ENCODE measurements at regions not wholly inside any gene's neighbourhood (a gene's known extent, or its start where the extent isn't known, plus 50 kb on each side); places are given as distances from the start of the nearest gene placed in this dataset.

DNA sequence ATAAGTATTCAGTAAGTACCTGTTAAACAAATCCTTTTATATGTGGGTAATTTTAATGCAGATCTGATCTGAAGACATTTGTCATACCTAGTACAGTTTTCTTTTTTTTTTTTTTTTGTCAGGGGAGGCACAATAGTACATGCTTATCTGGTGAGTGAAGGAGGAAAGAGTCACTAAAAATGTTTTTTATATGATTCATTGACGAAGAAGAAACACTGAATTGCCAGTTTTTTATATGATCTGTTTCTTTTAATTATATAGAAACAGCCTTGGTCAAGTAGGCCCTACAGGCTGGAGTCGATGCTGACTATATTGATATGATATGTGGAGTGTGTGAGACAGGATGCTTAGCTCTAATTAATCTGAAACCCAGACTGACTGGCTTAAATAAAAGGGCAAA, 315.2 kb downstream of the PSAT1 start:
- ChIA-PET POLR2A (no interaction called here), CTCF (interaction anchor here in 1 of 2 donors (0.6 kb wide), 1 partner anchor 781 kb away, joined by 3 read pairs; no protein-coding TSS in a partner anchor)
- Mint-ChIP-seq H3K36me3 (no peaks in the 10 kb centered on the region), H3K4me1 (no peaks in the 10 kb centered on the region), H3K4me3 (no peak overlapping the region), H3K27me3 (no peaks in the 10 kb centered on the region), H3K9me3 (no peaks in the 10 kb centered on the region), H3K27ac (no peak overlapping the region)
- H3K27me3 ChIP-seq (replicated peaks in 1 of 2; ENCODE audit: control insufficient read depth in 2 of 2, extremely low read depth in 1 of 2, insufficient read depth in 2 of 2, low read length in 1 of 2): no peaks in the 10 kb centered on the region
- no peak overlapping the region for H3K4me3 ChIP-seq (ENCODE audit: control insufficient read depth in 1 of 2, extremely low read depth in 1 of 2, low read length in 1 of 2)
- no peaks in the 10 kb centered on the region for H3K4me1 ChIP-seq (ENCODE audit: control insufficient read depth in 1 of 2, extremely low read depth in 1 of 2, insufficient read depth in 2 of 2, low read length in 2 of 2)
- no peaks in the 10 kb centered on the region for H3K9me3 ChIP-seq
- DNase-seq: no peak
- no peak for ATAC-seq (replicated peaks in 1 of 4)
- WGBS (ENCODE audit: insufficient coverage): no CpG with 5 or more reads among the region's 2 CpGs
- H3K27ac ChIP-seq (ENCODE audit: low read length): no peak overlapping the region
- no peaks in the 10 kb centered on the region for H3K36me3 ChIP-seq (ENCODE audit: control insufficient read depth in 2 of 2, extremely low read depth in 1 of 2, insufficient read depth in 1 of 2, low read length in 1 of 2)

DNA sequence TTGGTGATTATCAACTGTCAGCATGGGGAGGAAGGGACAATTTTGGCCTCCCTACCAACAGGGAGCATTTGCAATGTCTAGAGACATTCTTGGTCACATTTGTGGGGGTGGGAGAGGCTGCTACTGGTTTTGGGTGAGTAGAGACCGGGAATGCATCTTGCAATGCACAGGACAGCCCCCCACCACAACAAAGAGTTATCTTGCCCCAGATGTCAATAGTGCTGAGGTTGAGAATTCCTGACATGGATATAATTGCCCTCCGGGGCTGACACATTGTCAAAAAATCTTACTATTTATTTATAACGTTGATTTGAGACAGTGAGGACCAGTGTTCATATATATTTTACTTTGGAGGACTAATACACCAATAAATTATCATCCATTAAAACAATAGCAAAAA, 316.1 kb downstream of the PSAT1 start:
- no peak overlapping the region for H3K27ac ChIP-seq (ENCODE audit: low read length)
- no peaks in the 10 kb centered on the region for H3K27me3 ChIP-seq (replicated peaks in 1 of 2; ENCODE audit: control insufficient read depth in 2 of 2, extremely low read depth in 1 of 2, insufficient read depth in 2 of 2, low read length in 1 of 2)
- H3K27ac Mint-ChIP-seq: no peak overlapping the region
- no peak overlapping the region for H3K4me3 Mint-ChIP-seq
- no peaks in the 10 kb centered on the region for H3K9me3 Mint-ChIP-seq
- no peaks in the 10 kb centered on the region for H3K36me3 ChIP-seq (ENCODE audit: control insufficient read depth in 2 of 2, extremely low read depth in 1 of 2, insufficient read depth in 1 of 2, low read length in 1 of 2)
- ChIA-PET CTCF (no interaction called here), POLR2A (no interaction called here)
- no peak for DNase-seq
- no peaks in the 10 kb centered on the region for H3K4me1 Mint-ChIP-seq
- WGBS (ENCODE audit: insufficient coverage): no CpG with 5 or more reads among the region's 3 CpGs
- no peaks in the 10 kb centered on the region for H3K36me3 Mint-ChIP-seq
- no peak overlapping the region for H3K4me3 ChIP-seq (ENCODE audit: control insufficient read depth in 1 of 2, extremely low read depth in 1 of 2, low read length in 1 of 2)
- H3K4me1 ChIP-seq (ENCODE audit: control insufficient read depth in 1 of 2, extremely low read depth in 1 of 2, insufficient read depth in 2 of 2, low read length in 2 of 2): no peaks in the 10 kb centered on the region
- no peak for ATAC-seq (replicated peaks in 1 of 4)
- no peaks in the 10 kb centered on the region for H3K9me3 ChIP-seq
- H3K27me3 Mint-ChIP-seq: no peaks in the 10 kb centered on the region

DNA sequence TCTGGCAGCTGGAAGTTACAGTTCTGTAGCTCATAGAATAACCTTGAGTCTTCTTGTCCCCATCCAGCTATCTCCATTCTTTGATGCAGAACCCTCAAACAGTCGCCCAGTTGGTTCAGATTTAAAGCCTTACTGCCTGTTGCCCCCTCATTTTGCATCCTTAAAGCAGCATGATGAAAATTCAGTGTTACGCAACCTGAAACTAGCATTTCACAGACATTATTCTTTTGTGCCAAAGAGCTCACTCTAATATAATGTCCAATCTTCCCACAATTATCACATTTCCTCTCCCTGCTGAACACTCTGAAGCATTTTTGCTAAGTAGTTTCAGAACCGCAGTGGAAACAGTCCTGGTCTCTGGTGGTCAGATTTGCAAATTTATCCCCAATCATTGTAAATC, 318.0 kb downstream of the PSAT1 start:
- DNase-seq (no peak), ATAC-seq (replicated peaks in 1 of 4) (no peak)
- Histone ChIP-seq H3K9me3 (no peaks in the 10 kb centered on the region), H3K27ac (ENCODE audit: low read length) (no peak overlapping the region), H3K27me3 (replicated peaks in 1 of 2; ENCODE audit: control insufficient read depth in 2 of 2, extremely low read depth in 1 of 2, insufficient read depth in 2 of 2, low read length in 1 of 2) (no peaks in the 10 kb centered on the region), H3K4me3 (ENCODE audit: control insufficient read depth in 1 of 2, extremely low read depth in 1 of 2, low read length in 1 of 2) (no peak overlapping the region), H3K4me1 (ENCODE audit: control insufficient read depth in 1 of 2, extremely low read depth in 1 of 2, insufficient read depth in 2 of 2, low read length in 2 of 2) (no peaks in the 10 kb centered on the region), H3K36me3 (ENCODE audit: control insufficient read depth in 2 of 2, extremely low read depth in 1 of 2, insufficient read depth in 1 of 2, low read length in 1 of 2) (no peaks in the 10 kb centered on the region)
- H3K36me3 Mint-ChIP-seq: no peaks in the 10 kb centered on the region
- H3K9me3 Mint-ChIP-seq: no peaks in the 10 kb centered on the region
- POLR2A ChIA-PET: no interaction called here
- no peak overlapping the region for H3K27ac Mint-ChIP-seq
- no peak overlapping the region for H3K4me3 Mint-ChIP-seq
- WGBS (ENCODE audit: insufficient coverage): 50% methylated on average over 2 of the region's 3 CpGs
- no peaks in the 10 kb centered on the region for H3K27me3 Mint-ChIP-seq
- no peaks in the 10 kb centered on the region for H3K4me1 Mint-ChIP-seq
- CTCF ChIA-PET: no interaction called here

DNA sequence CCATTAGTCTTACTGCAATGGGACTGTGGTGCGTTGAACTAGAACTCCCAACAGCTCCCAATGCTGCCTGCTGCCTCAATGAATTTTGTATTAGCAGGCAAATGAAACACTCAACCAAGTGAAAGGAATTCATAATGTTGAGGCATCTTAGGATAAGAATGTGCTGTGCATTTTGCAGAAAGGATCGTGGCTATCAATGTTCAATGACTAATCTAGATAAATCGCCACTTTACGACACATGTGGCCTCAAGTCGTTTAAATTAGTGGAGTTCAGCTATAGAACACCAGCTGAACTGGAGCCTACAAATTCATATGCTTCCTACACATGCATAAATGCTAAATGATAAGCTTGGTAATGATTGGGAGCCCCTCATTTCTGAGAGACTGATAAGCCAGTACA, 318.4 kb downstream of the PSAT1 start:
- Mint-ChIP-seq H3K4me3 (no peak overlapping the region), H3K27ac (no peak overlapping the region), H3K27me3 (no peaks in the 10 kb centered on the region), H3K4me1 (no peaks in the 10 kb centered on the region), H3K36me3 (no peaks in the 10 kb centered on the region), H3K9me3 (no peaks in the 10 kb centered on the region)
- H3K36me3 ChIP-seq (ENCODE audit: control insufficient read depth in 2 of 2, extremely low read depth in 1 of 2, insufficient read depth in 1 of 2, low read length in 1 of 2): no peaks in the 10 kb centered on the region
- 100% methylated on average over 1 of the region's 5 CpGs for WGBS (ENCODE audit: insufficient coverage)
- ChIA-PET CTCF (no interaction called here), POLR2A (no interaction called here)
- H3K27ac ChIP-seq (ENCODE audit: low read length): no peak overlapping the region
- H3K9me3 ChIP-seq: no peaks in the 10 kb centered on the region
- no peak for DNase-seq
- no peaks in the 10 kb centered on the region for H3K4me1 ChIP-seq (ENCODE audit: control insufficient read depth in 1 of 2, extremely low read depth in 1 of 2, insufficient read depth in 2 of 2, low read length in 2 of 2)
- H3K27me3 ChIP-seq (replicated peaks in 1 of 2; ENCODE audit: control insufficient read depth in 2 of 2, extremely low read depth in 1 of 2, insufficient read depth in 2 of 2, low read length in 1 of 2): no peaks in the 10 kb centered on the region
- no peak for ATAC-seq (replicated peaks in 1 of 4)
- no peak overlapping the region for H3K4me3 ChIP-seq (ENCODE audit: control insufficient read depth in 1 of 2, extremely low read depth in 1 of 2, low read length in 1 of 2)

DNA sequence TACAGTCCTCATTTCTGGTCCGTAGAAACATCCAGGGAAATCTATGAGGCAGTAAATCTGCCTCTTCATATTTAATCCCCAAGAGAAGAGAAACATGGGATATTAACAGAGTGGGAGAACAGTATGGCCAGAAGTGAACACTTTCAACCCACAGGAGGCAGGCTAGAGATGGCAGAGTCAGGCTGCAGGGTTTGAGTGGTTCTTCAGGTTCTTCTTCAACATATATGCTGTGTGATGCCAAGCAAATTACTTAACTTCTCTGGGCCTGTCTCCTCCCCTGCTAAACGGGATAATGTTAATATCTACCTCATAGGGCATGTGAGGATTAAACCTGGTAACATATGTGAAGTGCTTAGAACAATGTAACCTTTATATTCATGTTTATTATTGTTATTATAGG, 321.8 kb downstream of the PSAT1 start:
- Mint-ChIP-seq H3K9me3 (peaks cover 0 to 4% (median 0%) of the 10 kb centered on the region in 3 donors), H3K27me3 (no peaks in the 10 kb centered on the region), H3K36me3 (no peaks in the 10 kb centered on the region), H3K4me1 (no peaks in the 10 kb centered on the region), H3K4me3 (no peak overlapping the region), H3K27ac (no peak overlapping the region)
- H3K9me3 ChIP-seq: no peaks in the 10 kb centered on the region
- H3K4me3 ChIP-seq (ENCODE audit: control insufficient read depth in 1 of 2, extremely low read depth in 1 of 2, low read length in 1 of 2): no peak overlapping the region
- DNase-seq (no peak), ATAC-seq (replicated peaks in 1 of 4) (no peak)
- H3K4me1 ChIP-seq (ENCODE audit: control insufficient read depth in 1 of 2, extremely low read depth in 1 of 2, insufficient read depth in 2 of 2, low read length in 2 of 2): no peaks in the 10 kb centered on the region
- CTCF ChIA-PET: no interaction called here
- no CpG with 5 or more reads among the region's 2 CpGs for WGBS (ENCODE audit: insufficient coverage)
- no peaks in the 10 kb centered on the region for H3K36me3 ChIP-seq (ENCODE audit: control insufficient read depth in 2 of 2, extremely low read depth in 1 of 2, insufficient read depth in 1 of 2, low read length in 1 of 2)
- no peaks in the 10 kb centered on the region for H3K27me3 ChIP-seq (replicated peaks in 1 of 2; ENCODE audit: control insufficient read depth in 2 of 2, extremely low read depth in 1 of 2, insufficient read depth in 2 of 2, low read length in 1 of 2)
- POLR2A ChIA-PET: no interaction called here
- H3K27ac ChIP-seq (ENCODE audit: low read length): no peak overlapping the region

DNA sequence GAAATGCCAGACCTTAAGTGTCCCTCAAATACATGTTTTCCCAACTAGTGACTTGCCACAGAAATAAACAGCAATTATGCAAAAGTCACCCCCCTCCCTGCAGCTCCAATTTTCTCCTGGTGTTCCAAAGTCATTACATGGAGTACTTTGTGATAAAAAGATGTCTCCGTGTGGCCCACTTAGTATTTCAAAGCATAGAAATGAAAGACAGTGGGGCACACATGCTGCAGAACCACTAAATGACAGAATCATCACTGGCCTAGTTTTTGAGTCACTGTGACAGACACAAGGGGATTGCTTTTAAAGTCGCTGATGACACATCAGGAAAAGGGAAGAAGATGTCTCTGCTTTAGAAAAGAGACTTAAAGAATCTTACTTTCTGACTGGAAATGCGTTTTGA, 323.4 kb downstream of the PSAT1 start:
- Histone ChIP-seq H3K27me3 (replicated peaks in 1 of 2; ENCODE audit: control insufficient read depth in 2 of 2, extremely low read depth in 1 of 2, insufficient read depth in 2 of 2, low read length in 1 of 2) (no peaks in the 10 kb centered on the region), H3K36me3 (ENCODE audit: control insufficient read depth in 2 of 2, extremely low read depth in 1 of 2, insufficient read depth in 1 of 2, low read length in 1 of 2) (no peaks in the 10 kb centered on the region), H3K9me3 (no peaks in the 10 kb centered on the region), H3K27ac (ENCODE audit: low read length) (no peak overlapping the region), H3K4me1 (ENCODE audit: control insufficient read depth in 1 of 2, extremely low read depth in 1 of 2, insufficient read depth in 2 of 2, low read length in 2 of 2) (no peaks in the 10 kb centered on the region), H3K4me3 (ENCODE audit: control insufficient read depth in 1 of 2, extremely low read depth in 1 of 2, low read length in 1 of 2) (no peak overlapping the region)
- H3K4me1 Mint-ChIP-seq: no peaks in the 10 kb centered on the region
- ChIA-PET POLR2A (no interaction called here), CTCF (no interaction called here)
- H3K36me3 Mint-ChIP-seq: no peaks in the 10 kb centered on the region
- ATAC-seq (replicated peaks in 1 of 4): no peak
- no peaks in the 10 kb centered on the region for H3K27me3 Mint-ChIP-seq
- H3K27ac Mint-ChIP-seq: no peak overlapping the region
- peaks cover 0 to 4% (median 0%) of the 10 kb centered on the region in 3 donors for H3K9me3 Mint-ChIP-seq
- DNase-seq: no peak
- no peak overlapping the region for H3K4me3 Mint-ChIP-seq
- 67% methylated on average over 1 of the region's 3 CpGs for WGBS (ENCODE audit: insufficient coverage)

DNA sequence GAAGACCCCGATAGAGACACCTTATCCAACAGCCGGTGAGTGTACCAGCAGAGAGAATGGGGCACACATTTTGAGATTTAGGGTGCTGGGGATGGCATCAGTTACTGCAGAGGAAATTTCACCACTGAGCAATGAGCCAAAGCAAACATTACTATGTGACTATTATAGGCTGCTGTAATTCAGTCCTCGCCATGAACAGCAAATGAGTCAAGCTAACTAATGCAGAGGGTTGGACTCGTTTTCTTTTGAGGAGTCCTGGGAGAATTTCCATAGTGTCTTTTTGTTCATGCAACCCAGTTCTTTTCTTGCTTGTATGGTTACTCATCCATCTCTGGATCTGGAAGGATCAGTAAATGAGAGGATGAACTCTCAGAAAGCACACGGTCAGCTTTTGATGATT, 323.8 kb downstream of the PSAT1 start:
- Mint-ChIP-seq H3K9me3 (peaks cover 0 to 4% (median 0%) of the 10 kb centered on the region in 3 donors), H3K4me1 (no peaks in the 10 kb centered on the region), H3K27me3 (no peaks in the 10 kb centered on the region), H3K36me3 (no peaks in the 10 kb centered on the region), H3K4me3 (no peak overlapping the region), H3K27ac (no peak overlapping the region)
- ChIA-PET CTCF (no interaction called here), POLR2A (no interaction called here)
- Histone ChIP-seq H3K36me3 (ENCODE audit: control insufficient read depth in 2 of 2, extremely low read depth in 1 of 2, insufficient read depth in 1 of 2, low read length in 1 of 2) (no peaks in the 10 kb centered on the region), H3K27me3 (replicated peaks in 1 of 2; ENCODE audit: control insufficient read depth in 2 of 2, extremely low read depth in 1 of 2, insufficient read depth in 2 of 2, low read length in 1 of 2) (no peaks in the 10 kb centered on the region), H3K4me1 (ENCODE audit: control insufficient read depth in 1 of 2, extremely low read depth in 1 of 2, insufficient read depth in 2 of 2, low read length in 2 of 2) (no peaks in the 10 kb centered on the region), H3K4me3 (ENCODE audit: control insufficient read depth in 1 of 2, extremely low read depth in 1 of 2, low read length in 1 of 2) (no peak overlapping the region), H3K27ac (ENCODE audit: low read length) (no peak overlapping the region), H3K9me3 (no peaks in the 10 kb centered on the region)
- ATAC-seq (replicated peaks in 1 of 4) (no peak), DNase-seq (no peak)
- 90% methylated on average over 2 of the region's 5 CpGs for WGBS (ENCODE audit: insufficient coverage)

All from T-cell (primary cell).